ENCODE measurements at regions not wholly inside any gene's neighbourhood (a gene's known extent, or its start where the extent isn't known, plus 50 kb on each side); places are given as distances from the start of the nearest gene placed in this dataset.
"Not testable (repeated sequence)": the region's sequence is repeated elsewhere in the genome, so short reads cannot be mapped to it uniquely, and the experiment has no call there.

DNA sequence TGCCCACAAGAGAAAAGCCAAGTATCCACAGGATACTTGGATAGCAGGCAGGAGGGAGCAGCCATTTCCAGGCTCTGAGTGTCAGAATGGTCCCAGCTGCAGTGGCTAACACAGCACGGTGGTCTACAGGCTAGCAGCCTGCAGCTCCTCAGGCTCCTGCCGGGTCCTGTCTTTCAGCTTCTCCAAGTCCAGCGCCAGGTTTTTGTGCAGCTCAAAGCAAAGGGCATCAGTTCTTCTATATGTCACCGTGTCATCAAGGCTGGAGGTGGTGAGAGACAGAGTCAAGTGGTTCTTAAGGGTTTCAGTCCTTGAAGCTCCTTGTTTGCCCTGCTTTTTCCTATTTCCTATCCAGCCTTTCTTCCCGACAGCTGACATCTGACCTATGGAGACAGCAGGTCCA is 188.6 kb downstream of the NUFIP1 start:
- Mint-ChIP-seq H3K4me3 (no peak overlapping the region), H3K27me3 (no peaks in the 10 kb centered on the region), H3K27ac (no peak overlapping the region), H3K9me3 (no peaks in the 10 kb centered on the region), H3K36me3 (ENCODE audit: low read depth) (no peaks in the 10 kb centered on the region), H3K4me1 (ENCODE audit: low read depth) (no peaks in the 10 kb centered on the region)
- Histone ChIP-seq H3K27ac (ENCODE audit: low read depth in 1 of 2, low read length in 2 of 2) (no peak overlapping the region), H3K4me1 (ENCODE audit: insufficient read depth, low read length) (no peaks in the 10 kb centered on the region), H3K9me3 (ENCODE audit: control insufficient read depth in 1 of 2, insufficient read depth in 1 of 2, low read length in 2 of 2) (no peaks in the 10 kb centered on the region), H3K27me3 (ENCODE audit: control insufficient read depth in 1 of 2, insufficient read depth in 2 of 2, low read length in 2 of 2) (no peaks in the 10 kb centered on the region), H3K4me3 (ENCODE audit: low read length) (no peak overlapping the region), H3K36me3 (ENCODE audit: insufficient read depth, low read length) (no peaks in the 10 kb centered on the region)
- DNase-seq (no peak), ATAC-seq (ENCODE audit: poor library complexity) (no peak)
- POLR2A ChIA-PET, result no interaction called here
- TF ChIP-seq, protein P1, sequence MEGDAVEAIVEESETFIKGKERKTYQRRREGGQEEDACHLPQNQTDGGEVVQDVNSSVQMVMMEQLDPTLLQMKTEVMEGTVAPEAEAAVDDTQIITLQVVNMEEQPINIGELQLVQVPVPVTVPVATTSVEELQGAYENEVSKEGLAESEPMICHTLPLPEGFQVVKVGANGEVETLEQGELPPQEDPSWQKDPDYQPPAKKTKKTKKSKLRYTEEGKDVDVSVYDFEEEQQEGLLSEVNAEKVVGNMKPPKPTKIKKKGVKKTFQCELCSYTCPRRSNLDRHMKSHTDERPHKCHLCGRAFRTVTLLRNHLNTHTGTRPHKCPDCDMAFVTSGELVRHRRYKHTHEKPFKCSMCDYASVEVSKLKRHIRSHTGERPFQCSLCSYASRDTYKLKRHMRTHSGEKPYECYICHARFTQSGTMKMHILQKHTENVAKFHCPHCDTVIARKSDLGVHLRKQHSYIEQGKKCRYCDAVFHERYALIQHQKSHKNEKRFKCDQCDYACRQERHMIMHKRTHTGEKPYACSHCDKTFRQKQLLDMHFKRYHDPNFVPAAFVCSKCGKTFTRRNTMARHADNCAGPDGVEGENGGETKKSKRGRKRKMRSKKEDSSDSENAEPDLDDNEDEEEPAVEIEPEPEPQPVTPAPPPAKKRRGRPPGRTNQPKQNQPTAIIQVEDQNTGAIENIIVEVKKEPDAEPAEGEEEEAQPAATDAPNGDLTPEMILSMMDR (IDR thresholded peaks at IDR 0.05), result no peak
- CTCF ChIA-PET, result no interaction called here
- intact Hi-C loops (cut with DNase I, micrococcal nuclease), result no loop called here

DNA sequence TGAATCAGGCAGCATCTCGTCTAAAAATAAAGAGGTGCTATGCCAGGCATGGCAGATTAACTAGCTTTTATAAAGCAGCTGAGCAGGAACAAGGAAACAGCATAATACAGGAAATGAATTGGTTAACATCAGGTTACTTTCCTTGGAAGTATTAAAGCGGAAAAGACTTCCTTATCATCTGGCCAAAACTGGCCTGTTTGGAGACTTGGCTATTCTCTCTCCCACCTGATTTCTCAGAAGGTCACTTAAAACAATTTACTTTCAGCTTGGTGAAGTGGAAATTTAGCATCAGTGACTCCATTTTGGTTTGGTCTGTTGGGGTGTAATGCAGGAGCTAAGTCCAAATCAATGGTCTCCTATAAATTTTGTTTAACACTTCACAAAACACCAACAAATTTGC is 191.6 kb downstream of the NUFIP1 start:
- DNase-seq (no peak), ATAC-seq (ENCODE audit: poor library complexity) (no peak)
- no peak overlapping the region for H3K27ac ChIP-seq (ENCODE audit: low read depth in 1 of 2, low read length in 2 of 2)
- Mint-ChIP-seq H3K36me3 (ENCODE audit: low read depth) (no peaks in the 10 kb centered on the region), H3K4me3 (no peak overlapping the region), H3K27me3 (no peaks in the 10 kb centered on the region), H3K4me1 (ENCODE audit: low read depth) (no peaks in the 10 kb centered on the region), H3K27ac (no peak overlapping the region), H3K9me3 (no peaks in the 10 kb centered on the region)
- no peak overlapping the region for H3K4me3 ChIP-seq (ENCODE audit: low read length)
- ChIA-PET POLR2A (no interaction called here), CTCF (no interaction called here)
- H3K36me3 ChIP-seq (ENCODE audit: insufficient read depth, low read length), result no peaks in the 10 kb centered on the region
- TF ChIP-seq, protein P1 (IDR thresholded peaks at IDR 0.05), result no peak
- intact Hi-C loops (cut with DNase I, micrococcal nuclease), result no loop called here
- H3K27me3 ChIP-seq (ENCODE audit: control insufficient read depth in 1 of 2, insufficient read depth in 2 of 2, low read length in 2 of 2), result no peaks in the 10 kb centered on the region
- no peaks in the 10 kb centered on the region for H3K9me3 ChIP-seq (ENCODE audit: control insufficient read depth in 1 of 2, insufficient read depth in 1 of 2, low read length in 2 of 2)
- no peaks in the 10 kb centered on the region for H3K4me1 ChIP-seq (ENCODE audit: insufficient read depth, low read length)

DNA sequence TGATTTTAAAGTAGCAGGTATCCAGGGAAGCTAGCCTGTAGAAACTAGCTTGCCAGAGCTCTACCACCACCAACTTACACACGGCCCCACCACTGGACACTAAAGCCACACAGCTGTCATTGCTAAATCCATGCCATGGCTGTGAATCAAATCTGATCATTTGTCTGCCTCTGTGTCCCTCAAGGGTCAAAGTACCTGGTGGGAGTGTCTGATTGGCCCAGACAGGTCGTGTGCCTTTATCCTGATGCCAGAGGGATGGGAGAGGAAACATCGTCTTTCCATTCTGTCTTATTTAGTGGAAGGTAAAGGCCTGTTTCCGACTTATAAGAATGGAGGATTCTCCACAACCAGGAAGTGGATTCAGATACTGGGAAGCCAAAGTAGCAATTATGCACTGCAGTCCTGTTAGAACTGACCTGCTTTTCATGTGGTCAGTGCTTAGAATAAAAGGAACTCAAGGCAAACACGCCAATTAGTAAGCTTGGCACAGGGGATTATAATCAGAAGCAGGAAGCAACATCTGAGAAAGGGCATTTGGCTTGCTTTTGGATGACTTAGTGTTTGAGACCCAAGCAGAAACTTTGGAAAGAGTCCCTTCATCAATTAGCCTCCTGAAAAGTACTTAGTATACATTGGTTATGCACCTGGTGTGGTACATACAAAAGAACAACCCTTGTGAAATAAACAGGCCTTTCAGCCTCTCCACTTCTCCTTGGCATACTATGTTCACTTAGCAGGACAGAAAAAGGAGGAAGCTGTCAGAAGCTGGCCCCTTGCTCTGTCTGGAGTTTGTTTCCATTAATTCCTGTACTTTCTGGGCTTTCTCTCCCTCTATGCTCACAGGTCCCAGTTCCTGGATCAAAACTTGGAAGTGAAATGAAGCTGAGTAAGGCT is 192.4 kb downstream of the NUFIP1 start:
- Mint-ChIP-seq H3K9me3 (no peaks in the 10 kb centered on the region), H3K36me3 (ENCODE audit: low read depth) (no peaks in the 10 kb centered on the region), H3K27me3 (no peaks in the 10 kb centered on the region), H3K27ac (no peak overlapping the region), H3K4me3 (no peak overlapping the region), H3K4me1 (ENCODE audit: low read depth) (no peaks in the 10 kb centered on the region)
- intact Hi-C loops (cut with DNase I, micrococcal nuclease), result no loop called here
- Histone ChIP-seq H3K36me3 (ENCODE audit: insufficient read depth, low read length) (no peaks in the 10 kb centered on the region), H3K9me3 (ENCODE audit: control insufficient read depth in 1 of 2, insufficient read depth in 1 of 2, low read length in 2 of 2) (no peaks in the 10 kb centered on the region), H3K4me1 (ENCODE audit: insufficient read depth, low read length) (no peaks in the 10 kb centered on the region), H3K4me3 (ENCODE audit: low read length) (no peak overlapping the region), H3K27ac (ENCODE audit: low read depth in 1 of 2, low read length in 2 of 2) (no peak overlapping the region), H3K27me3 (ENCODE audit: control insufficient read depth in 1 of 2, insufficient read depth in 2 of 2, low read length in 2 of 2) (no peaks in the 10 kb centered on the region)
- ATAC-seq (ENCODE audit: poor library complexity) (no peak), DNase-seq (no peak)
- POLR2A ChIA-PET, result no interaction called here
- TF ChIP-seq, protein P1 (IDR thresholded peaks at IDR 0.05), result no peak
- CTCF ChIA-PET, result no interaction called here

DNA sequence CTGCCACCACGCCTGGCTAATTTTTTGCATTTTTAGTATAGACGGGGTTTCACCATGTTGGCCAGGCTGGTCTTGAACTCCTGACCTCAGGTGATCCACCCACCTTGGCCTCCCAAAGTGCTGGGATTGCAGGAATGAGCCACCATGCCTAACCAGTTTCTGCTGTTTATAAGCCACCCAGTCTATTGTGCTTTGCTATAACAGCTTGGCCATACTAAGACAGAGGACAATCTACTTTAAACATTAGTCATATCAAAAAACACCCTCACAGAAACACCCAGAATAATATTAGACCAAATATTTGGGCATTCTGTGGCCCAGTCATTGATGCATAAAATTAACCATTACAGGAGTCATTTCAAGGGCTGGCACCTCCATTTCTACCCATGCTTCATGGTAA is 193.2 kb downstream of the NUFIP1 start:
- H3K27ac Mint-ChIP-seq; H3K4me1 ChIP-seq (ENCODE audit: insufficient read depth, low read length); POLR2A ChIA-PET; H3K27me3 Mint-ChIP-seq; H3K36me3 Mint-ChIP-seq (ENCODE audit: low read depth); H3K27ac ChIP-seq (ENCODE audit: low read depth in 1 of 2, low read length in 2 of 2); H3K4me1 Mint-ChIP-seq (ENCODE audit: low read depth); H3K9me3 Mint-ChIP-seq; H3K9me3 ChIP-seq (ENCODE audit: control insufficient read depth in 1 of 2, insufficient read depth in 1 of 2, low read length in 2 of 2); H3K36me3 ChIP-seq (ENCODE audit: insufficient read depth, low read length); intact Hi-C loops (cut with DNase I, micrococcal nuclease); DNase-seq; H3K27me3 ChIP-seq (ENCODE audit: control insufficient read depth in 1 of 2, insufficient read depth in 2 of 2, low read length in 2 of 2); ATAC-seq (ENCODE audit: poor library complexity); H3K4me3 Mint-ChIP-seq; H3K4me3 ChIP-seq (ENCODE audit: low read length); CTCF ChIA-PET: not testable (repeated sequence)

Data from CD4-positive, alpha-beta T cell (primary cell).